Coronary artery (tissue), 2 donors: ENCODE measurements at regions not wholly inside any gene's neighbourhood (a gene's known extent, or its start where the extent isn't known, plus 50 kb on each side); places are given as distances from the start of the nearest gene placed in this dataset.

Experiments
- DNase-seq: peaks from one replicate; pipeline ENCODE4 v3.0.0-alpha.2; 2017; ENCODE audit warnings: low spot score
- H3K27ac ChIP-seq, 2 donors: fragments of 200-600 bp; sonication (generic); one replicate each; pipeline ENCODE4 v1.5.1; 2016 to 2019
- H3K4me3 ChIP-seq: fragments of 200-600 bp; sonication (generic); 2 replicates; pipeline ENCODE4 v1.5.1; 2016; ENCODE audit warnings: mild to moderate bottlenecking, moderate library complexity
- TF ChIP-seq, protein P1 (sequence below): fragments of 200-600 bp; sonication (generic); IDR thresholded peaks from one replicate; pipeline ENCODE4 v1.5.1; 2019; ENCODE audit warnings: antibody characterized with exemption

DNA sequence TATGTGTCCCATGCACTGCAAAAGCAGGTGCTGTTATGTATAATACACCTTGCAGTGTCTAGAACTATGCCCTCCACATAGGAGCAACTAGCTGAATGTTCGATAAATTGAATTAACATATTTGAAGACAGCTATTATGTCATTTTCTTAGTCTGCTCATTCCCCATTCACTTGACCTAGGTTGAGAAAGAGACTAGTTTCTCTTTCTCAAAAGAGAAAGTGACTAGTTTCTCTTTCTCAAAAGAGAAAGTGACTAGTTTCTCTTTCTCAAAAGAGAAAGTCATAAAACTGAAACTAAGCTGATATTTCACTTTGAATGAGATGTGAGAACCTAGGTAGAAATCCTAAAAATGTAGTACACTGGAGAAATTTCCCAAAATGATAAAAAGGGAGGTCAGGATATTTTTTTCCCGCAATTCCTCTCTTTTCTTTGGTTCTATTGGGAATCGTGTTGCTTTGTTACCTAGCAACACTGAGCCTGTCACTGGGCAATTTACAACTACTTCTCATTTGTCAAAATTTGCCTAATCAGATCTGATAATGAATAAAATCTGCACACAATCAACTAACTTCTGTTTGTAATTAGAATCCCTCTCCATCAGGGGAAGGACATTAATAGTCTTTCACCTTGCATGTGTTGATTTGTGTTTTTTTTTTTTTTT lies 132.0 kb upstream of the GRIA1 start:
- TF ChIP-seq, protein P1, sequence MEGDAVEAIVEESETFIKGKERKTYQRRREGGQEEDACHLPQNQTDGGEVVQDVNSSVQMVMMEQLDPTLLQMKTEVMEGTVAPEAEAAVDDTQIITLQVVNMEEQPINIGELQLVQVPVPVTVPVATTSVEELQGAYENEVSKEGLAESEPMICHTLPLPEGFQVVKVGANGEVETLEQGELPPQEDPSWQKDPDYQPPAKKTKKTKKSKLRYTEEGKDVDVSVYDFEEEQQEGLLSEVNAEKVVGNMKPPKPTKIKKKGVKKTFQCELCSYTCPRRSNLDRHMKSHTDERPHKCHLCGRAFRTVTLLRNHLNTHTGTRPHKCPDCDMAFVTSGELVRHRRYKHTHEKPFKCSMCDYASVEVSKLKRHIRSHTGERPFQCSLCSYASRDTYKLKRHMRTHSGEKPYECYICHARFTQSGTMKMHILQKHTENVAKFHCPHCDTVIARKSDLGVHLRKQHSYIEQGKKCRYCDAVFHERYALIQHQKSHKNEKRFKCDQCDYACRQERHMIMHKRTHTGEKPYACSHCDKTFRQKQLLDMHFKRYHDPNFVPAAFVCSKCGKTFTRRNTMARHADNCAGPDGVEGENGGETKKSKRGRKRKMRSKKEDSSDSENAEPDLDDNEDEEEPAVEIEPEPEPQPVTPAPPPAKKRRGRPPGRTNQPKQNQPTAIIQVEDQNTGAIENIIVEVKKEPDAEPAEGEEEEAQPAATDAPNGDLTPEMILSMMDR: no peak
- H3K4me3 ChIP-seq: no peak overlapping the region
- no peak for DNase-seq
- no peak overlapping the region for H3K27ac ChIP-seq

DNA sequence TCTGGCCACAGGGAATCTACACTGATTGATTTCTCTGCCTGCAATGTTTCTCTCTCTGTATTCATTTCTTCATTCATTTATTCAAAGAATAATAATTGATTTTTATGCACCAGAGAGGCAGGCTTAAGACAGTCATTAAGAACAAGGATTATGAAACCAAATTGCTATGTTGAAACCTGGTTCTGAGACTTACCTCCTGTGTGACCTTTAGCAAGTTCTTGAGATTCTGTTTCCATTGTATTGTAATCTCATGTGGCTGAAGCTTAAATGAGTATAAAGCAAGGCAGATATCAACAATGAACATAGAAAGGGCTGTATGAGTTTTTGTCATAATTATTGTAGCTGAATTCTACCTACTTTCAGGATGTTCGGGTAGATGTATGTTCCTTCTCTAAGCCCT lies 129.6 kb upstream of the GRIA1 start:
- TF ChIP-seq, protein P1: no peak
- no peak for DNase-seq
- Histone ChIP-seq H3K4me3 (no peak overlapping the region), H3K27ac (no peak overlapping the region)

DNA sequence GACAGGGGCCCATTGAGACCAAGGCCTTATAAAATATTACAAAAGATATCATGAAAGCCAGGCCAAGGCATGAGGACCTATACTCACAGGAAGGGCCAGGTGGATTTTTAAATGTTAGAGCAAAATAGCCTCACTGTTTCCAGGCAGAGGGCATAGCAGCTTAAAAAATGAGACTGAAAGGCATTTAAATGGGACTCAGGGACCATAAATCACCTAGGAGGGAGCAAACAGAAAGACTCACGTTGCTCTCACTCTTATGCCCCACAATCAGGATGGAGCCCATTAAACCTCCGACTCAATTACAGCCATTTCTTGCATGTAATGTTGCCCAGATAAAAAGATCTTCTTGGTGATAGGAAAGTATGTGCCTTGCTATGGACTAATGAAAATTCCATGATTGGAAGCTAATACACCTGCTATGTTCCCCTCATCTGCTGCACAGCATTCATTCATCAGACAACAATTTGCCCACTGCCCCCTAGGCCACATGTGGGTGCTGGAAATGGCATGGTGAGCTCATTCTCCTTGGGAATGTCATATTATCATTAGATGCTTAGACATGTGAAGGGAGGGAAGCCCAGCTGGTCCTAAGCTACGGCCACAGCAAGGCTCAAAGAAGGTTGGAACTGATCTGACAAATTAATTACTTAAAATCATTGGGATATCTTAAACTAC lies 128.6 kb upstream of the GRIA1 start:
- no peak for DNase-seq
- Histone ChIP-seq H3K4me3 (no peak overlapping the region), H3K27ac (no peak overlapping the region)
- TF ChIP-seq, protein P1: no peak

DNA sequence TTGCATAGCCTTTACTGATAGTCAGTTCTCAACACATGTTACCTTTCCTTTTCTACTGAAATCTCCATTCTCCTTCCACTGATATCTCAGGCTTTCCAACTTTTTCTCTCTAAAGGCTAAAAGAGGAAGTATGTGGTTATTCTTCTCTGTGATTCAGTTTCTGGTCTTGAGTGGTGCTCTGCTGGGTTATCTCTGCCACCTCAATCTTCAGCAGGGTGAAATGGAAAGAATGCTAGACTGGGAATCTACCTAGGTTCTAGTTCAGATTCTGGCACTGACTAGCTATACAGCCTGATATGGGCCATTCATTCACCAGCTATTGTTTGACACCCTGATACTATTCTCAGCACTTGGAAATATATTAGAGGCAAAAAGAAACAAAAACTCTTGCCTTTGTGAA lies 124.9 kb upstream of the GRIA1 start:
- no peak for DNase-seq
- no peak overlapping the region for H3K4me3 ChIP-seq
- TF ChIP-seq, protein P1: no peak
- H3K27ac ChIP-seq: no peak overlapping the region

DNA sequence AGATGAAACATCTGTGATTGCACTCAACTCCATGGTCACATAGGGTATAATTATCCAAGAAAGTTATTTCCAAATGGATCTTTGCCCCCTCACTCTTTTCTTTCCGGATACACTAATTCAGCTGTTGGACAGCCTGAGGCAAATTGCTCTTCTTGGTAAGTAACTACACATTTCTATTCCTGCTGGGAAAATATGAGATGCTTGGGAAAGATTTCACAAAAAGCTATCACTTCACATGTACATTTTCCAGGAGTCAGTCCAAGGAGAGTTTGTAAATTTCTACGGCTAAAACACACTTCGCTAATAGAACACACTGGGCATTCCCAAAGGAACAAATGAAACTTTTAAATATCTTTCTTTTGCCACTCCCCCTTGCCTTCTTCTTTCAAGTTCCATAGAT lies 123.0 kb upstream of the GRIA1 start:
- H3K27ac ChIP-seq: no peak overlapping the region
- TF ChIP-seq, protein P1: no peak
- H3K4me3 ChIP-seq: no peak overlapping the region
- DNase-seq: no peak

DNA sequence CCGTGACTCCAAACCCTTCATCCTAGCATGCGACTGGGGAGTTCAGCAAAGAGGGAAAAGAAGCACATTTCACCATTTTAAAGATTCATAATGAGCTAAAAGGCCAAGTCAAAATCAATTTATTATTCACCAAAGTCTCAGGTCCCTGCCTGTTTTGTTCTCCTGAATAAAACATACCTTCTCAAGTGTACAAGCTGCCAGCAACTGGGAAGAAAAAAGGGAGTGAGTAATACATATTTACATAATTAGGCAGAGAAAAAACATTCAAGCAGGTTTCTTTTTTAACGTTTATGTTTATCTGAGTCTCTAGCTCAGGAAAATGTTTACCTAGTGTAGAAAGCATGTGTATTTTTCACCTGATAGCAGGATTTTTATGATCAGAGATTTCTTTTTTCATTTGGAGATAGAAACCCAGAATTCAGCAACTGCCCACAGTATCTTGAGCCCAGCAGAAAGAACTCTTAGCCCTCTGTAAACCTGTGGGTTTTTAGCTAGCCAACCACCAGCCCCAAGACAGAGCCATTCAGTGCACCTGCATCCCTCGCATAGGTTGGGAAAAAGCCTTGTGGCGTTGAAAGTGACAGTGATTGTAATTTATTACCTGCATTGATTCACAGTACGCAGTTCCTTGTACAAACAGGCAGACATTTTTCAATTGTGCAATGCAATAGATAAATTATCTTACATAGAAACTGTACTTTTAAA lies 117.9 kb upstream of the GRIA1 start:
- H3K4me3 ChIP-seq: no peak overlapping the region
- DNase-seq: no peak
- no peak overlapping the region for H3K27ac ChIP-seq
- TF ChIP-seq, protein P1: no peak
